ENCODE measurements at regions not wholly inside any gene's neighbourhood (a gene's known extent, or its start where the extent isn't known, plus 50 kb on each side); places are given as distances from the start of the nearest gene placed in this dataset.

GRCh38 chr5:159730285-159730684, 186.0 kb upstream of the ADRA1B start:
- no peak for TF ChIP-seq CTCF (IDR thresholded peaks at IDR 0.05; ENCODE audit: extremely low read depth in 1 of 2, insufficient read depth in 1 of 2, low read depth in 1 of 2, low read length in 2 of 2)
- TF ChIP-seq FOS (IDR thresholded peaks at IDR 0.05; ENCODE audit: borderline replicate concordance, insufficient read depth, low read length), result no peak
- no peak for TF ChIP-seq POLR2A (IDR thresholded peaks at IDR 0.05; ENCODE audit: low read depth, low read length)
- no peak for TF ChIP-seq MAX (IDR thresholded peaks at IDR 0.05; ENCODE audit: insufficient read depth, insufficient read length)
- TF ChIP-seq POLR2AphosphoS5 (IDR thresholded peaks at IDR 0.05; ENCODE audit: insufficient read depth, low read depth, low read length), result no peak
